GM12878 (cell line): ENCODE measurements at regions not wholly inside any gene's neighbourhood (a gene's known extent, or its start where the extent isn't known, plus 50 kb on each side); places are given as distances from the start of the nearest gene placed in this dataset.

Experiments used
- CUX1 ChIP-seq: IDR thresholded peaks from 2 replicates; pipeline ENCODE4 v1.6.1; 2012; ENCODE audit warnings: improper control_type of control experiment, low read depth, low read length; ENCODE audit not compliant: insufficient replicate concordance
- HDGF ChIP-seq: fragments of 450-650 bp; IDR thresholded peaks from 2 replicates; pipeline ENCODE4 v1.6.1; 2016; ENCODE audit warnings: antibody characterized with exemption
- SIX5 ChIP-seq: IDR thresholded peaks from 2 replicates; pipeline ENCODE4 v1.6.1; 2011; ENCODE audit warnings: mild to moderate bottlenecking, low read depth, low read length, moderate library complexity; ENCODE audit not compliant: severe bottlenecking
- SRF ChIP-seq, 2 experiments: IDR thresholded peaks; 2 replicates each; pipeline ENCODE4 v1.6.1; 2011; ENCODE audit warnings: low read depth in 2 of 2, low read length in 2 of 2, mild to moderate bottlenecking in 1 of 2, moderate library complexity in 1 of 2
- ZBTB33 ChIP-seq: fragments of 450-650 bp; IDR thresholded peaks from 2 replicates; pipeline ENCODE4 v1.6.1; 2017; ENCODE audit warnings: mild to moderate bottlenecking
- ZNF24 ChIP-seq: fragments of 450-650 bp; IDR thresholded peaks from 2 replicates; pipeline ENCODE4 v1.6.1; 2017; ENCODE audit warnings: antibody characterized with exemption, mild to moderate bottlenecking
- TF ChIP-seq, protein P1 (sequence below): fragments of 450-650 bp; IDR thresholded peaks from 2 replicates; pipeline ENCODE4 v1.6.1; 2016; ENCODE audit warnings: mild to moderate bottlenecking

- TF ChIP-seq ZNF24 (no peak), CUX1 (no peak), SRF (IDR thresholded peaks at IDR 0.05; ENCODE audit: low read depth in 2 of 2, low read length in 2 of 2) (no peak), HDGF (no peak), SIX5 (no peak), ZBTB33 (no peak)
- TF ChIP-seq, protein P1, sequence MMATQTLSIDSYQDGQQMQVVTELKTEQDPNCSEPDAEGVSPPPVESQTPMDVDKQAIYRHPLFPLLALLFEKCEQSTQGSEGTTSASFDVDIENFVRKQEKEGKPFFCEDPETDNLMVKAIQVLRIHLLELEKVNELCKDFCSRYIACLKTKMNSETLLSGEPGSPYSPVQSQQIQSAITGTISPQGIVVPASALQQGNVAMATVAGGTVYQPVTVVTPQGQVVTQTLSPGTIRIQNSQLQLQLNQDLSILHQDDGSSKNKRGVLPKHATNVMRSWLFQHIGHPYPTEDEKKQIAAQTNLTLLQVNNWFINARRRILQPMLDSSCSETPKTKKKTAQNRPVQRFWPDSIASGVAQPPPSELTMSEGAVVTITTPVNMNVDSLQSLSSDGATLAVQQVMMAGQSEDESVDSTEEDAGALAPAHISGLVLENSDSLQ, result no peak
These were observed 330.1 kb upstream of the VCX start for GRCh38 chrX:7512845-7513244.
